PC-9 (cell line): ENCODE measurements at regions not wholly inside any gene's neighbourhood (a gene's known extent, or its start where the extent isn't known, plus 50 kb on each side); places are given as distances from the start of the nearest gene placed in this dataset.
"Not testable (repeated sequence)": the region's sequence is repeated elsewhere in the genome, so short reads cannot be mapped to it uniquely, and the experiment has no call there.

ENCODE experiments used
- BruUV-seq: library from RNA; stranded (reverse); fragments of 400-500 nt; replicated peaks from 2 replicates; lab custom pipeline; 2021; lab: Mats Ljungman, UMichigan
- CTCF ChIA-PET: fragments of 300-600 bp; sonication (Branson Sonifier 250); formaldehyde crosslinking; loops from one replicate; lab custom pipeline; 2022; ENCODE audit warnings: antibody characterized with exemption; lab: Charles Lee
- POLR2A ChIA-PET: fragments of 300-600 bp; sonication (Branson Sonifier 250); formaldehyde crosslinking; loops from one replicate; lab custom pipeline; 2022; ENCODE audit warnings: antibody characterized with exemption; ENCODE audit not compliant: unreplicated experiment; lab: Charles Lee
- DNase-seq, 2 experiments: peaks; one replicate each; pipeline versions ENCODE4 v3.0.0 to v3.0.0-alpha.2; 2015 to 2022; ENCODE audit warnings: mixed read lengths in 1 of 2
- H2AFZ ChIP-seq: fragments of 200-600 bp; sonication (generic); 2 replicates; pipeline ENCODE4 v1.8.1; 2017; ENCODE audit warnings: antibody characterized with exemption
- H3F3A ChIP-seq: fragments of 200-600 bp; sonication (generic); 2 replicates; pipeline ENCODE4 v1.8.1; 2017; ENCODE audit warnings: antibody characterized with exemption, mild to moderate bottlenecking, low read depth; ENCODE audit not compliant: insufficient read depth
- H3K27ac ChIP-seq: fragments of 200-600 bp; sonication (generic); 2 replicates; pipeline ENCODE4 v1.6.1; 2016; ENCODE audit warnings: mixed run types
- H3K27me3 ChIP-seq: fragments of 200-600 bp; sonication (generic); 2 replicates; pipeline ENCODE4 v1.6.1; 2016; ENCODE audit warnings: low read depth, mixed run types; ENCODE audit not compliant: insufficient read depth
- H3K36me3 ChIP-seq: fragments of 200-600 bp; sonication (generic); 2 replicates; pipeline ENCODE4 v1.6.1; 2016; ENCODE audit warnings: low read depth, mixed run types
- H3K4me1 ChIP-seq: fragments of 200-600 bp; sonication (generic); replicated peaks from 2 replicates; pipeline ENCODE4 v1.6.1; 2016; ENCODE audit warnings: mixed run types; ENCODE audit not compliant: insufficient read depth
- H3K4me2 ChIP-seq: fragments of 200-600 bp; sonication (generic); 2 replicates; pipeline ENCODE4 v1.6.1; 2017; ENCODE audit warnings: mixed run types
- H3K4me3 ChIP-seq: fragments of 200-600 bp; sonication (generic); 2 replicates; pipeline ENCODE4 v1.6.1; 2016; ENCODE audit warnings: mixed run types
- H3K79me2 ChIP-seq: fragments of 200-600 bp; sonication (generic); 2 replicates; pipeline ENCODE4 v1.6.1; 2017; ENCODE audit warnings: low read depth, mixed run types
- H3K9me2 ChIP-seq: fragments of 200-600 bp; sonication (generic); 2 replicates; pipeline ENCODE4 v1.8.1; 2017; ENCODE audit warnings: mild to moderate bottlenecking; ENCODE audit not compliant: insufficient read depth
- H3K9me3 ChIP-seq: fragments of 200-600 bp; sonication (generic); 2 replicates; pipeline ENCODE4 v1.8.1; 2016; ENCODE audit warnings: low read depth; ENCODE audit not compliant: insufficient read depth
- H4K20me1 ChIP-seq: fragments of 200-600 bp; sonication (generic); 2 replicates; pipeline ENCODE4 v1.8.1; 2017; ENCODE audit not compliant: insufficient read depth
- CTCF ChIP-seq: fragments of 200-600 bp; sonication (generic); conservative IDR thresholded peaks from 2 replicates; pipeline ENCODE4 v1.6.1; 2017; ENCODE audit warnings: mixed run types, antibody characterized with exemption, mild to moderate bottlenecking, moderate library complexity
- EZH2 ChIP-seq: fragments of 200-600 bp; sonication (generic); IDR thresholded peaks from 2 replicates; pipeline ENCODE4 v1.8.0; 2017; ENCODE audit warnings: antibody characterized with exemption, low read depth
- intact Hi-C: fragments of 100-400 bp; cut with micrococcal nuclease; formaldehyde crosslinking; loops from one replicate; pipeline ENCODE4 v1.10.0; 2022; ENCODE audit not compliant: unreplicated experiment

- H3K4me2 ChIP-seq, H3K27ac ChIP-seq, DNase-seq, H3K9me3 ChIP-seq, H3K4me1 ChIP-seq, BruUV-seq, H3K4me3 ChIP-seq, H2AFZ ChIP-seq, H3K27me3 ChIP-seq, H3F3A ChIP-seq, intact Hi-C loops, H3K36me3 ChIP-seq, CTCF ChIA-PET, H3K79me2 ChIP-seq, H4K20me1 ChIP-seq, H3K9me2 ChIP-seq, POLR2A ChIA-PET: not testable (repeated sequence)
Observed at GRCh38 chr1:234784108-234784507, 174.1 kb upstream of the IRF2BP2 start.

- intact Hi-C loops: no loop called here
- DNase-seq: no peak
- Histone ChIP-seq H3K4me1 (no peaks in the 10 kb centered on the region), H3K4me2 (no peak overlapping the region), H3K79me2 (no peaks in the 10 kb centered on the region), H3K27me3 (no peaks in the 10 kb centered on the region), H4K20me1 (no peaks in the 10 kb centered on the region), H3K9me2 (no peaks in the 10 kb centered on the region), H3K36me3 (no peaks in the 10 kb centered on the region), H3F3A (no peaks in the 10 kb centered on the region), H3K27ac (no peak overlapping the region), H2AFZ (no peak overlapping the region), H3K9me3 (peaks cover 3% of the 10 kb centered on the region; the same call in 1 of the 2 replicates), H3K4me3 (no peak overlapping the region)
- no TSS peak for BruUV-seq
- POLR2A ChIA-PET: no interaction called here
- no peak for TF ChIP-seq EZH2
- no peak for TF ChIP-seq CTCF
- CTCF ChIA-PET: no interaction called here
Observed at GRCh38 chr1:234782791-234783190, 172.8 kb upstream of the IRF2BP2 start.

GRCh38 chr1:234782105-234782751, 172.2 kb upstream of the IRF2BP2 start:
- ChIA-PET POLR2A (no interaction called here), CTCF (no interaction called here)
- no peak overlapping the region for H3K4me3 ChIP-seq
- no peaks in the 10 kb centered on the region for H3K9me2 ChIP-seq
- no peaks in the 10 kb centered on the region for H3K79me2 ChIP-seq
- H3F3A ChIP-seq: no peaks in the 10 kb centered on the region
- H3K4me2 ChIP-seq: no peak overlapping the region
- no peaks in the 10 kb centered on the region for H3K4me1 ChIP-seq
- intact Hi-C loops: no loop called here
- no peak for DNase-seq
- H3K27ac ChIP-seq: no peak overlapping the region
- H3K36me3 ChIP-seq: no peaks in the 10 kb centered on the region
- TF ChIP-seq EZH2 (no peak), CTCF (no peak)
- no peaks in the 10 kb centered on the region for H3K27me3 ChIP-seq
- no peak overlapping the region for H2AFZ ChIP-seq
- peaks cover 3% of the 10 kb centered on the region; the same call in 1 of the 2 replicates for H3K9me3 ChIP-seq
- no peaks in the 10 kb centered on the region for H4K20me1 ChIP-seq
- no TSS peak for BruUV-seq
